Activated CD8-positive, alpha-beta T cell treated with anti-CD3 and anti-CD28 coated beads, Interleukin-2, amount 10 ng/mL, durations not matched to agents 7 days and 5 days (primary cell): ENCODE measurements at regions not wholly inside any gene's neighbourhood (a gene's known extent, or its start where the extent isn't known, plus 50 kb on each side); places are given as distances from the start of the nearest gene placed in this dataset.

Experiments
- ATAC-seq: fragments of 150-1000 bp; cut with Tn5 transposase; one replicate; pipeline ENCODE4 v1.10.0; 2021; ENCODE audit warnings: moderate library complexity
- CTCF ChIA-PET: fragments of 350-600 bp; sonication (Branson Sonifier 250); formaldehyde crosslinking; loops from one replicate; lab custom pipeline; 2021; ENCODE audit warnings: antibody characterized with exemption; lab: Charles Lee
- POLR2A ChIA-PET: fragments of 350-600 bp; sonication (Branson Sonifier 250); formaldehyde crosslinking; loops from one replicate; lab custom pipeline; 2021; ENCODE audit warnings: antibody characterized with exemption; lab: Charles Lee
- DNase-seq: peaks from one replicate; pipeline ENCODE4 v3.0.0-alpha.2; 2020
- H3K27ac Mint-ChIP-seq: one replicate; pipeline ENCODE4 v1.8.0; 2021; ENCODE audit warnings: mild to moderate bottlenecking, mixed read lengths
- H3K27me3 Mint-ChIP-seq: one replicate; pipeline ENCODE4 v1.8.0; 2021; ENCODE audit warnings: low read depth, mixed read lengths
- H3K36me3 Mint-ChIP-seq: one replicate; pipeline ENCODE4 v1.8.0; 2021; ENCODE audit warnings: low read depth, mixed read lengths
- H3K4me1 Mint-ChIP-seq: one replicate; pipeline ENCODE4 v1.8.0; 2021; ENCODE audit warnings: low read depth, mixed read lengths
- H3K4me3 Mint-ChIP-seq: one replicate; pipeline ENCODE4 v1.8.0; 2021; ENCODE audit warnings: mild to moderate bottlenecking, mixed read lengths
- H3K9me3 Mint-ChIP-seq: one replicate; pipeline ENCODE4 v1.8.0; 2022; ENCODE audit warnings: mixed read lengths; ENCODE audit not compliant: insufficient read depth

GRCh38 chr2:44843641-44844310, 97.7 kb upstream of the SIX3 start:
- H3K4me1 Mint-ChIP-seq, result peaks cover under 1% of the 10 kb centered on the region
- ChIA-PET CTCF (interaction anchor here (1.8 kb wide), 1 partner anchor 364 kb away, joined by 4 read pairs; no protein-coding TSS in a partner anchor), POLR2A (no interaction called here)

DNA sequence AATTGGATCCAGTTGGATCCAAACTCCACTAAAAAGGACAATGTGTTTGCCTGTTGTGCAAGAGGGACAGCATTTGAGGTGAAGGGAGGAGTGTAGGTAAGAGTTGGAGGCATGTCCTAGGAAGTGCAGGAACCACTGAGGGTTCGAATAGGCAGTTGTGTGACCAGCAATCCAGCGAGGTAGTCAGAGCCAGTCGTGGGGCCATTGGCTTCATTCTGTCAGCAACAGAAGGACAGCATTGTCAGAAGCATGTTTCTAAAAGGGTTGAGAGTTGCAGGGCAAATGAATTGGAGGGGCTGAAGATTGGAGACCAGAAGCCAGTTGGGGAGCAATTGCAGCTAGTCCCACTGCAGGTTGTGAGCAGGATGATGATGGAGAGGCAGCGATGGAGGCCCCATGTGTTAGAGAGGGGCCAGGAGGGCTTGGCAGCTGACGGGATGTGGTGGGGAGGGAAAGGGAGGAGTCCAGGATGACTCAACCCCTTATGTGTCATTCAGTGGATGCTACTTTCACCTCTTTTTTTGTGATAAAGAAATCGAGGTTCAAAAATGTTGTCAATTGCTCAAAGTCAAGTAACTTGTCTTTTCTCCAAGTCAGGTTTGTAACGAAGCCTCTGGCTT, 96.7 kb upstream of the SIX3 start:
- no peak for ATAC-seq
- H3K27ac Mint-ChIP-seq, result no peak overlapping the region
- H3K36me3 Mint-ChIP-seq, result no peaks in the 10 kb centered on the region

More at GRCh38 chr2:44843641-44844310, 97.7 kb upstream of the SIX3 start:
- no peaks in the 10 kb centered on the region for H3K36me3 Mint-ChIP-seq
- ATAC-seq (no peak), DNase-seq (no peak)
- H3K27ac Mint-ChIP-seq, result no peak overlapping the region
- H3K9me3 Mint-ChIP-seq, result no peaks in the 10 kb centered on the region
- H3K4me3 Mint-ChIP-seq, result no peak overlapping the region
- peaks cover 11% of the 10 kb centered on the region for H3K27me3 Mint-ChIP-seq

DNA sequence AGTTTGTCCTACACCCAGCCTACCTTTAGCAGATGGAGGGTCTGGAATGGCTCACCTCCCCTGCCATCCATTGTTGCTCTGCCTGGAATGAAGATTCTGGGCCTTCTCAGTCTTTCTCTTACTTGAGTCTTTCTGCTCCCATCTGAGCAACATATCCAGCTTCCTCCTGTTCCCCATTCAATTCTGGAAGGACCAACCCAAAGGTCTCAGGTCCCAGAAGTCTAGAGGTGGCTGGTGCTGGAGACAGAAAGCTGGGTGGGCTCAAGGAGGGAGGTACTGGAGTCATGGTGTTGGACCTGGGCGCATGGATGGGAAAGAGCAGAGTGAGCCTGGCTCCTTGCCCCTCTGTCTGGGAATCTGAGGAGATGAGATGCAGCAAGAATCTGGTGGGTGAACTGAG, 93.5 kb upstream of the SIX3 start:
- H3K36me3 Mint-ChIP-seq, result no peaks in the 10 kb centered on the region
- H3K27me3 Mint-ChIP-seq, result peaks cover 22% of the 10 kb centered on the region
- ATAC-seq (no peak), DNase-seq (no peak)
- CTCF ChIA-PET, result no interaction called here
- no peak overlapping the region for H3K27ac Mint-ChIP-seq
- H3K4me1 Mint-ChIP-seq, result peaks cover 4% of the 10 kb centered on the region
- H3K4me3 Mint-ChIP-seq, result no peak overlapping the region
- H3K9me3 Mint-ChIP-seq, result no peaks in the 10 kb centered on the region
- POLR2A ChIA-PET, result no interaction called here

More for the DNA sequence above, 96.7 kb upstream of the SIX3 start:
- Mint-ChIP-seq H3K4me3 (no peak overlapping the region), H3K9me3 (no peaks in the 10 kb centered on the region), H3K4me1 (peaks cover 4% of the 10 kb centered on the region), H3K27me3 (peaks cover 20% of the 10 kb centered on the region)
- POLR2A ChIA-PET, result no interaction called here
- CTCF ChIA-PET, result no interaction called here
- DNase-seq, result no peak

DNA sequence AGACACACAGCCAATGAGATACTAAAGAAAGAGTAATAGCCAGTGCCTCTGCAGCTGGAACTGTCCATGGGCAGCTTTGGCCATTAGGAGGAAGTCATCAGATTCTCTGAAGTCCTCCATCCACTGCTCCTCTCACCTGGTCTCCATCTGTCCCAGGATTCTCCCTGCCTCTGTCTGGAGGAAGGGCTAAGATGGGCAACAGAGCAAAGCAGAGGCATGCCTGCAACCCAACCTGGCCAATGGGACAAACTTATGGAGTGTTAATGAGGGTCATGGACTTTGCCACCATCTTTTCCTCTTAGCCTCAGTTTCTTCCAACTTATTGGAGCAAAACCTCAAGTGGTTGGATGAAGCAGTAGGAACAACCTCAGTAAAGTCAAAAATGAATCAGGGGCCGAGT, 91.5 kb upstream of the SIX3 start:
- Mint-ChIP-seq H3K9me3 (no peaks in the 10 kb centered on the region), H3K4me3 (no peak overlapping the region), H3K36me3 (no peaks in the 10 kb centered on the region), H3K4me1 (peaks cover 4% of the 10 kb centered on the region), H3K27ac (no peak overlapping the region), H3K27me3 (peaks cover 28% of the 10 kb centered on the region)
- ATAC-seq (no peak), DNase-seq (no peak)
- CTCF ChIA-PET, result no interaction called here
- POLR2A ChIA-PET, result no interaction called here

DNA sequence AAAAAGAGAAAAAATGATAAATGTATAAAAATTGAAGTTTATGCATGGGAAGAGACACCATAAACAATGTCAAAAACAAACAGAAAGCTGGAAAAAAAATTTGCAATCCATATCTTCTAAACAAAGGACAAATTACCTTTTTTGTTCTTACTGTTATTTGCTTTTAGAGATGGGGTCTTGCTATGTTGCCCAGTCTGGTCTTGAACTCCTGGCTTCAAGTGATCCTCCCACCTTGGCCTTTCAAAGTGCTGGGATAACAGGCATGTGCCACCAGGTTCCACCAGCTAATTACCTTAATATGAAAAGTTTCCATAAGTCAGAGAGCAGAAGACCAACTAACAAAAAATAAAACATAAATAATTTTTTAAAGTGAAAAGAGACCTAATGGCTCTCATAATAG, 90.0 kb upstream of the SIX3 start:
- Mint-ChIP-seq H3K4me1 (peaks cover 4% of the 10 kb centered on the region), H3K27ac (no peak overlapping the region), H3K36me3 (no peaks in the 10 kb centered on the region), H3K9me3 (no peaks in the 10 kb centered on the region), H3K27me3 (peaks cover 31% of the 10 kb centered on the region), H3K4me3 (no peak overlapping the region)
- ChIA-PET POLR2A (no interaction called here), CTCF (no interaction called here)
- DNase-seq (no peak), ATAC-seq (no peak)

GRCh38 chr2:44852594-44852993, 88.9 kb upstream of the SIX3 start:
- ChIA-PET POLR2A (no interaction called here), CTCF (interaction anchor here (1.2 kb wide), 1 partner anchor 372 kb away, joined by 3 read pairs; no protein-coding TSS in a partner anchor)
- Mint-ChIP-seq H3K27me3 (peaks cover 31% of the 10 kb centered on the region), H3K27ac (no peak overlapping the region), H3K4me3 (no peak overlapping the region), H3K9me3 (no peaks in the 10 kb centered on the region), H3K36me3 (no peaks in the 10 kb centered on the region), H3K4me1 (peaks cover 4% of the 10 kb centered on the region)
- ATAC-seq, result no peak
- DNase-seq, result no peak

GRCh38 chr2:44859337-44859736, 82.2 kb upstream of the SIX3 start:
- no peaks in the 10 kb centered on the region for H3K9me3 Mint-ChIP-seq

GRCh38 chr2:44866152-44866551, 75.3 kb upstream of the SIX3 start:
- Mint-ChIP-seq H3K27me3 (peaks cover 41% of the 10 kb centered on the region), H3K4me3 (no peak overlapping the region), H3K4me1 (no peaks in the 10 kb centered on the region), H3K36me3 (no peaks in the 10 kb centered on the region), H3K27ac (no peak overlapping the region), H3K9me3 (no peaks in the 10 kb centered on the region)
- ChIA-PET POLR2A (no interaction called here), CTCF (no interaction called here)
- DNase-seq (no peak), ATAC-seq (no peak)

More at GRCh38 chr2:44859337-44859736, 82.2 kb upstream of the SIX3 start:
- DNase-seq (no peak), ATAC-seq (no peak)
- no peak overlapping the region for H3K27ac Mint-ChIP-seq
- H3K4me3 Mint-ChIP-seq, result no peak overlapping the region
- peaks cover 31% of the 10 kb centered on the region for H3K27me3 Mint-ChIP-seq
- no peaks in the 10 kb centered on the region for H3K4me1 Mint-ChIP-seq
- POLR2A ChIA-PET, result interaction anchor here (0.6 kb wide), 1 partner anchor 108 kb away, joined by 4 read pairs; no protein-coding TSS in a partner anchor
- H3K36me3 Mint-ChIP-seq, result no peaks in the 10 kb centered on the region
- CTCF ChIA-PET, result interaction anchor here (1.1 kb wide), 1 partner anchor 380 kb away, joined by 3 read pairs; no protein-coding TSS in a partner anchor

DNA sequence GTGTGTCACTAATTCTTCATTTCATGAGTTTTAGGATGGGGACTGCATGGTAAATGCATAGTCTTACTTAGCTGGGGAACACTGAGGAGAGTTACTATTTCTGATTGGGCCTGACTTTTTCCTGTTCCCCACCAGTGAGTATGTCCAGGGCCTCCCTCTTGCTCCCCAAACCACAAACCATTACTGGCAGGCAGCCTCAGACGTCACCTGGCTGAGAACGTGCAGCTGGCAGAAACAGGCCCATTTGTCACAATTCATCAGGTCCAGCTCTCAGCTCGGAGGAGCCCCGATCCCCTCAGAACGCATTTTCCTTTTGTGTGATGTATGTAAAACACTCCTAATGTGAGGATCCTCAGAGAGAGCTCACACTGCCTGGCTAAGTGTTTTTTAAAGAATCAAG, 71.7 kb upstream of the SIX3 start:
- Mint-ChIP-seq H3K36me3 (no peaks in the 10 kb centered on the region), H3K27ac (no peak overlapping the region), H3K4me3 (no peak overlapping the region), H3K4me1 (no peaks in the 10 kb centered on the region), H3K9me3 (no peaks in the 10 kb centered on the region), H3K27me3 (peaks cover 39% of the 10 kb centered on the region)
- ChIA-PET CTCF (no interaction called here), POLR2A (interaction anchor here (0.6 kb wide), 1 partner anchor 67 kb away, joined by 3 read pairs; no protein-coding TSS in a partner anchor)
- no peak for DNase-seq
- ATAC-seq, result no peak

GRCh38 chr2:44877417-44877816, 64.1 kb upstream of the SIX3 start:
- Mint-ChIP-seq H3K36me3 (no peaks in the 10 kb centered on the region), H3K27ac (no peak overlapping the region), H3K4me3 (no peak overlapping the region), H3K9me3 (peaks cover 16% of the 10 kb centered on the region), H3K27me3 (peaks cover 15% of the 10 kb centered on the region), H3K4me1 (no peaks in the 10 kb centered on the region)
- ChIA-PET POLR2A (no interaction called here), CTCF (no interaction called here)
- DNase-seq (no peak), ATAC-seq (no peak)

DNA sequence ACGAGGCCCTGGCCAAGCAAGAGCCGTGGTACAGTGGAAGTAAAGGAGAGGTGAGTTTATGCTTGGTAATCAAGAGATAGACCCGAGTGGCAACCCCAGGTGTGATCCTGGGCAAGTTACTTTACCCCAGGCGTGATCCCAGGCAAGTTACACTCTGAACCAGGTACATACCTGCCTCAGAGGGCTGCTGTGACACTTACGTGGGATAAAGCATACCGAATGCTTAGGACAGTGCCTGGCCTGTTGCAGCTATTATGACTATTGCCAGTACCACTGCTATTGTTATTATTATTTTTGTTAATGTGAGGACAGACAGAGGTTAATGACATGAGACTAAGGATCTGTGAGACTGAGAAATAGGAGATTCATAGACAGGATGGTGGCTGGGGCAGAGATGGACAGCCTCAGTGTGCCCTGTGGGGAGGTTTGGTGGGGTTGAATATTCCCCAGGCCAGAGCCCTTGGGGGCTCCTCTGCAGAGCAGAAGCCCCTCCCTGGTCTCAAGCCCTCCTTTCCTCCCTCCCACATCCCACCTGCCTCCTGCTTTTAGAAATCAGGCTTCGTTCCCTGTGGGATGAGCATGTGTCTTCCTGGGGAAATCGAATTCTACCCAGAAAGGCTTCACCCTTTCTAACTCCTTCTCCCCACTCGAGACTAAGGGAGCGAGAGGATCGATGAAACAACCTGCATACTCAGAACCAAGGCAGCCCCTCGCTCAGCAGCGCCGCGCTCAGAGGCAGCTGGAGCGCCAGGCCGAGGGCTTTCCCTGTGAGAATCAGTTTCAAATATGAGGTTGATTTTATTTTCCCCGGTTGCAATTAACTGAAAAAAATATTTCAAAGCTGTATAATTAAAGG, 62.0 kb upstream of the SIX3 start:
- DNase-seq, result no peak
- H3K4me3 Mint-ChIP-seq, result no peak overlapping the region
- CTCF ChIA-PET, result no interaction called here
- H3K36me3 Mint-ChIP-seq, result no peaks in the 10 kb centered on the region
- no peak for ATAC-seq
- POLR2A ChIA-PET, result no interaction called here
- peaks cover 16% of the 10 kb centered on the region for H3K9me3 Mint-ChIP-seq
- H3K4me1 Mint-ChIP-seq, result no peaks in the 10 kb centered on the region
- peaks cover 9% of the 10 kb centered on the region for H3K27me3 Mint-ChIP-seq
- no peak overlapping the region for H3K27ac Mint-ChIP-seq

- DNase-seq, result no peak
- CTCF ChIA-PET, result no interaction called here
- peaks cover 15% of the 10 kb centered on the region for H3K9me3 Mint-ChIP-seq
- no peaks in the 10 kb centered on the region for H3K4me1 Mint-ChIP-seq
- peaks cover 9% of the 10 kb centered on the region for H3K27me3 Mint-ChIP-seq
- POLR2A ChIA-PET, result no interaction called here
- no peaks in the 10 kb centered on the region for H3K36me3 Mint-ChIP-seq
- H3K27ac Mint-ChIP-seq, result no peak overlapping the region
- ATAC-seq, result no peak
- no peak overlapping the region for H3K4me3 Mint-ChIP-seq
Measured at GRCh38 chr2:44880125-44880483, 61.4 kb upstream of the SIX3 start.
